22Rv1 (cell line): ENCODE measurements at regions not wholly inside any gene's neighbourhood (a gene's known extent, or its start where the extent isn't known, plus 50 kb on each side); places are given as distances from the start of the nearest gene placed in this dataset.

Experiments used
- H3K27ac ChIP-seq: fragments of 450-650 bp; 2 replicates; pipeline ENCODE4 v1.5.1; 2017
- CTCF ChIP-seq: fragments of 450-650 bp; IDR thresholded peaks from 2 replicates; pipeline ENCODE4 v1.5.1; 2017; ENCODE audit warnings: mild to moderate bottlenecking
- ZFX ChIP-seq: fragments of 450-650 bp; IDR thresholded peaks from 2 replicates; pipeline ENCODE4 v1.6.1; 2017; ENCODE audit warnings: antibody characterized with exemption, borderline replicate concordance

- TF ChIP-seq ZFX (no peak), CTCF (no peak)
- no peak overlapping the region for H3K27ac ChIP-seq
Observed at GRCh38 chr6:71454056-71454455, 165.4 kb downstream of the OGFRL1 start.

GRCh38 chr6:71457929-71458328, 169.3 kb downstream of the OGFRL1 start:
- TF ChIP-seq CTCF, result no peak
- no peak for TF ChIP-seq ZFX
- no peak overlapping the region for H3K27ac ChIP-seq

- H3K27ac ChIP-seq, result no peak overlapping the region
- TF ChIP-seq ZFX, result no peak
- TF ChIP-seq CTCF, result no peak
Observed at GRCh38 chr6:71459162-71459561, 170.6 kb downstream of the OGFRL1 start.

- no peak overlapping the region for H3K27ac ChIP-seq
Observed at GRCh38 chr6:71460933-71461332, 172.3 kb downstream of the OGFRL1 start.

GRCh38 chr6:71463061-71463460, 174.4 kb downstream of the OGFRL1 start:
- no peak for TF ChIP-seq CTCF
- no peak for TF ChIP-seq ZFX
- no peak overlapping the region for H3K27ac ChIP-seq

More at GRCh38 chr6:71460933-71461332, 172.3 kb downstream of the OGFRL1 start:
- TF ChIP-seq CTCF (no peak), ZFX (no peak)

- H3K27ac ChIP-seq, result no peak overlapping the region
- TF ChIP-seq CTCF (no peak), ZFX (no peak)
Observed at GRCh38 chr6:71465096-71465495, 176.5 kb downstream of the OGFRL1 start.

- TF ChIP-seq ZFX, result no peak
- TF ChIP-seq CTCF, result no peak
- no peak overlapping the region for H3K27ac ChIP-seq
Observed at GRCh38 chr6:71466362-71466761, 177.8 kb downstream of the OGFRL1 start.
